ENCODE measurements at regions not wholly inside any gene's neighbourhood (a gene's known extent, or its start where the extent isn't known, plus 50 kb on each side); places are given as distances from the start of the nearest gene placed in this dataset.
"Not testable (repeated sequence)": the region's sequence is repeated elsewhere in the genome, so short reads cannot be mapped to it uniquely, and the experiment has no call there.

GRCh38 chr3:82561784-82562183, 800.3 kb upstream of the GBE1 start:
- H3K27ac ChIP-seq, result no peak overlapping the region

GRCh38 chr3:82558081-82558480, 796.6 kb upstream of the GBE1 start:
- H3K27ac ChIP-seq, result no peak overlapping the region
- H3K9ac ChIP-seq, result no peak overlapping the region
- H3K9me3 ChIP-seq (replicated peaks in 1 of 11), result no peaks in the 10 kb centered on the region
- TF ChIP-seq Cebpa-rat (IDR thresholded peaks at IDR 0.05), result no peak
- H3K27me3 ChIP-seq, result no peaks in the 10 kb centered on the region
- no peaks in the 10 kb centered on the region for H4K20me1 ChIP-seq
- no peaks in the 10 kb centered on the region for H3K36me3 ChIP-seq
- no peak overlapping the region for H3K4me2 ChIP-seq
- no peaks in the 10 kb centered on the region for H3K4me1 ChIP-seq
- H3K4me3 ChIP-seq, result no peak overlapping the region

More at GRCh38 chr3:82561784-82562183, 800.3 kb upstream of the GBE1 start:
- Histone ChIP-seq H3K9ac (no peak overlapping the region), H3K27me3 (no peaks in the 10 kb centered on the region), H3K4me2 (no peak overlapping the region), H3K4me3 (no peak overlapping the region), H3K9me3 (replicated peaks in 1 of 11) (peaks cover 5 to 6% (median 5%) of the 10 kb centered on the region in 11 experiments; a peak in 21 of 22 replicates), H4K20me1 (no peaks in the 10 kb centered on the region), H3K4me1 (no peaks in the 10 kb centered on the region), H3K36me3 (no peaks in the 10 kb centered on the region)
- no peak for TF ChIP-seq Cebpa-rat (IDR thresholded peaks at IDR 0.05)

GRCh38 chr3:82556113-82556512, 794.7 kb upstream of the GBE1 start:
- Histone ChIP-seq H3K9ac (no peak overlapping the region), H3K4me2 (no peak overlapping the region), H4K20me1 (no peaks in the 10 kb centered on the region), H3K9me3 (replicated peaks in 1 of 11) (no peaks in the 10 kb centered on the region), H3K4me3 (no peak overlapping the region), H3K36me3 (no peaks in the 10 kb centered on the region), H3K4me1 (no peaks in the 10 kb centered on the region), H3K27ac (no peak overlapping the region), H3K27me3 (no peaks in the 10 kb centered on the region)
- TF ChIP-seq Cebpa-rat (IDR thresholded peaks at IDR 0.05), result no peak

DNA sequence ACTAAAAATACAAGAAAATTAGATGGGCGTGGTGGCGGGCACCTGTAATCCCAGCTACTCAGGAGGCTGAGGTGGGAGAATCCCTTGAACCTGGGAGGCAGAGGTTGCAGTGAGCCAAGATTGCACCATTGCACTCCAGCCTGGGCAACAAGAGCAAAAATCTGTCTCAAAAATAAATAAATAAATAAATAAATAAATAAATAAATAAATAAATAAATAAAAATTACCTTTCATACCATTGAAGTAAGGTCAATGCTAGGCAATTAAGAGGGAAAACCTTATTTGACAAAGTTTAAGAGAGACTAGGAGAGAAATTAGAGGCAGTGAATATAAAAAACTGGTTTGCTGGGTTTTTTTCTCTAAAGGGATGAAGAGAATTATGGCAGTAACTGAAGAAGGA, 781.1 kb upstream of the GBE1 start:
- H4K20me1 ChIP-seq; H3K9me3 ChIP-seq (replicated peaks in 1 of 11); H3K4me3 ChIP-seq; H3K9ac ChIP-seq; H3K36me3 ChIP-seq; H3K4me1 ChIP-seq; H3K27ac ChIP-seq; H3K4me2 ChIP-seq; H3K27me3 ChIP-seq: not testable (repeated sequence)

DNA sequence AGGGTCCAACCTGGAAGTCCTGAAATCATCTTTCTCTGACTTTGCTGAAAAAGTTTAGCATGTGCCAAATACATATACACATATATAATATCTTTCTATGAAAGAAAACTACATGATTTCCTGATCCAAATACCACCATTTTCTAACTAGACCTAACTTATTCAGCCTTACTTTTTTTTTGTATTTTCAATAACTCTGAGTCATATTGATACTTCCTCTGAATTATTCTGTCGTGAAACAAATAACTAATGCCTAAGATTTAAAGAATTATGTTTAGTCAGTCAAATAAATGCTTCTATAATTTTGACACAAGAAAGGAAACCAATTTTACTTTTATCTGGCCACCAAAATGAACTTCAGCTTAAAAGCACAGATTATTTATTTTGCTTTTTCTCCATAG, 760.2 kb upstream of the GBE1 start:
- no peak overlapping the region for H3K9ac ChIP-seq
- no peak overlapping the region for H3K4me3 ChIP-seq
- H3K4me2 ChIP-seq, result no peak overlapping the region
- H3K9me3 ChIP-seq (replicated peaks in 1 of 11), result peaks cover 0 to 5% (median 0%) of the 10 kb centered on the region in 11 experiments; a peak in 1 of 22 replicates
- no peak for TF ChIP-seq Cebpa-rat (IDR thresholded peaks at IDR 0.05)
- H3K4me1 ChIP-seq, result no peaks in the 10 kb centered on the region
- no peaks in the 10 kb centered on the region for H3K27me3 ChIP-seq
- no peak overlapping the region for H3K27ac ChIP-seq
- H3K36me3 ChIP-seq, result no peaks in the 10 kb centered on the region
- no peaks in the 10 kb centered on the region for H4K20me1 ChIP-seq

GRCh38 chr3:82520846-82521245, 759.4 kb upstream of the GBE1 start:
- Histone ChIP-seq H3K9me3 (replicated peaks in 1 of 11) (peaks cover 0 to 5% (median 0%) of the 10 kb centered on the region in 11 experiments; a peak in 1 of 22 replicates), H3K36me3 (no peaks in the 10 kb centered on the region), H3K4me3 (no peak overlapping the region), H3K27ac (no peak overlapping the region), H3K9ac (no peak overlapping the region), H4K20me1 (no peaks in the 10 kb centered on the region), H3K4me2 (no peak overlapping the region), H3K4me1 (no peaks in the 10 kb centered on the region), H3K27me3 (no peaks in the 10 kb centered on the region)
- TF ChIP-seq Cebpa-rat (IDR thresholded peaks at IDR 0.05), result no peak

GRCh38 chr3:82509951-82510603, 748.6 kb upstream of the GBE1 start:
- H3K4me3 ChIP-seq, result no peak overlapping the region
- no peaks in the 10 kb centered on the region for H3K36me3 ChIP-seq
- H3K9me3 ChIP-seq (replicated peaks in 1 of 11), result peaks cover 0 to 21% (median 17%) of the 10 kb centered on the region in 11 experiments; a peak in 14 of 22 replicates
- H3K9ac ChIP-seq, result no peak overlapping the region
- H3K27ac ChIP-seq, result no peak overlapping the region
- no peak overlapping the region for H3K4me2 ChIP-seq
- no peaks in the 10 kb centered on the region for H3K27me3 ChIP-seq
- no peak for TF ChIP-seq Cebpa-rat (IDR thresholded peaks at IDR 0.05)
- no peaks in the 10 kb centered on the region for H3K4me1 ChIP-seq
- no peaks in the 10 kb centered on the region for H4K20me1 ChIP-seq

GRCh38 chr3:82509106-82509842, 747.8 kb upstream of the GBE1 start:
- no peak overlapping the region for H3K4me3 ChIP-seq
- H3K4me1 ChIP-seq, result no peaks in the 10 kb centered on the region

GRCh38 chr3:82506204-82506603, 744.8 kb upstream of the GBE1 start:
- Histone ChIP-seq H3K4me2 (no peak overlapping the region), H3K27ac (no peak overlapping the region), H3K27me3 (no peaks in the 10 kb centered on the region), H3K4me3 (no peak overlapping the region), H3K4me1 (no peaks in the 10 kb centered on the region), H3K9me3 (replicated peaks in 1 of 11) (peaks cover 0 to 21% (median 17%) of the 10 kb centered on the region in 11 experiments; a peak in 14 of 22 replicates), H3K36me3 (no peaks in the 10 kb centered on the region), H4K20me1 (no peaks in the 10 kb centered on the region), H3K9ac (no peak overlapping the region)
- TF ChIP-seq Cebpa-rat (IDR thresholded peaks at IDR 0.05), result no peak

More at GRCh38 chr3:82509106-82509842, 747.8 kb upstream of the GBE1 start:
- Histone ChIP-seq H4K20me1 (no peaks in the 10 kb centered on the region), H3K27me3 (no peaks in the 10 kb centered on the region), H3K27ac (no peak overlapping the region), H3K4me2 (no peak overlapping the region), H3K36me3 (no peaks in the 10 kb centered on the region), H3K9ac (no peak overlapping the region), H3K9me3 (replicated peaks in 1 of 11) (peaks cover 0 to 21% (median 17%) of the 10 kb centered on the region in 11 experiments; a peak in 14 of 22 replicates)
- TF ChIP-seq Cebpa-rat (IDR thresholded peaks at IDR 0.05), result no peak

All from BLaER1 treated with 17β-estradiol and CSF1 and Interleukin-3, amounts not matched to agents 10 nM and 100 nM (cell line).